NCI-H2029 treated with DMSO at 0.1 percent for 48 hours (cell line): ENCODE measurements at regions not wholly inside any gene's neighbourhood (a gene's known extent, or its start where the extent isn't known, plus 50 kb on each side); places are given as distances from the start of the nearest gene placed in this dataset.
A peak's percentile ranks its signal among the peaks of the same experiment; 100 is the strongest.

Experiments
- DNase-seq: peaks from one replicate; lab custom pipeline; 2025; lab: John Stamatoyannopoulos, UW

GRCh38 chr1:235925016-235925415 is 58.3 kb upstream of the LYST start:
- no peak for DNase-seq

- peak; percentile 37 for DNase-seq
Observed at GRCh38 chr1:235923466-235924021, 56.8 kb upstream of the LYST start.

DNA sequence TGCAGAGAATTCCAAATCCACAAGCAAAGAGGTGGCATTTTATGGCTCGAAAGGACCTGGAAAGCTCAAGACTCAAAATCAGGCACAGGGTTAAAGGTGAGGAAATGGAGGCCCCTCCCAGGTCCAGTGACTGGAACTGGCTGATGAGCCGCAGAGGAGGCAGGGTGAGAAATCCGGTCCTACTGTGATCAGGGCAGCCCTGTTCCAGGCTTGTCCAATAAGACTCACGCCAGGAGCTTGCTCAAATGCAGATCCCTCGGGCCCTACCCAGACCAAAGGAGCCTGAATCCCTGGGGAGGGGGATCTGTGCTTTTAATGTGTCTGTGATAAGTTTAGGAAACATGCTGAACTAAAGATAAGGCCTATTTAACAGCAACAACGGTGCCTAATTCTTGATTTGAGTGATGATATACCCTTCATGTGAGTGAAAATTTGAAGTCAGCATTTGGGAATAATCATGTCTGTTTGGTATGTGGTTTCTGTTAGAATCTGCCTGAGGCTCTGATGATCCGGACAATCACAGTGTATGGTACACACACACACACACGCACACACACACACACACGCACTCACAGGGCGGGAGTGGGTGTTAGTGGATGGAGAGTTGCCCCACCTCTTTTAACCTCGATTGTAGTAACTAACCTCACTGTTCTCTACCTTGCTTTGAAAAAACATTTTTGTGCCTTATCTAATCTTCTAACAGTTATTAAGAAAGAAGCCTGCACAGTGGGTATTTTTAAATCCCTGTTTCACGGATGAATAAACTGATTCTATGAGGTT is 54.1 kb upstream of the LYST start:
- DNase-seq: no peak

- no peak for DNase-seq
Observed at GRCh38 chr1:235919833-235920441, 53.2 kb upstream of the LYST start.

DNA sequence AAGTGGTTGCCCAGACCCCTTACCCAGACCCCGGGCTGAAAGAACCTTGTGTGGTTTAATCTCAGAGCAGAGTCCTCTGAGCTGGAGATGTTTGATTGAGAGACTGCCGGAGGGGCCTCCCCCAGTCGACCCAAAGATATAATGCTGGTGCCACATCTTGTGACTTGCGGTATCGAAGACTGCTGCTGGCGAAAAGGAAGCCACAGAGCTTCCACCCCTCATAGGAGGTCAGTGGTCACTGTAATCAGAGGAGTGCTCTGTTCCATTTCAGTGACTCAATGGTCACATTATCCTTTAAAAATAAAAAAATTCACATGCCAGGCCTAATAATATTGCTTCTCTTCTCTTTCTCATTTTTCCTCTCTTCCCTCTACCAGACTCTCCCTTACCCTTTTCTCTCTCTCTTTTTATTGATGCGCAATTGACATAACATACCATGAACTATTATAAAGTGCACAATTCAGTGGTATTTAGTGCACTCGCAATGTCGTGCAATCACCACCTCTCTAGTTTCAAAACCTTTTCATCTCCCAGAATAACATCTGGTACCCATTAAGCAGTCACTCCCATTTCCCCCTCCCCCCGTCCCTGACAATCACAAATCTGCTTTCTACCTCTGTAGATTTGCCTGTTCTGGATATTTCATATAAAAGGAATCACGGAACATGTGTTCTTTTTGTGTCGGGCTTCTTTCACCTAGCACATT is 52.6 kb upstream of the LYST start:
- DNase-seq: no peak

DNA sequence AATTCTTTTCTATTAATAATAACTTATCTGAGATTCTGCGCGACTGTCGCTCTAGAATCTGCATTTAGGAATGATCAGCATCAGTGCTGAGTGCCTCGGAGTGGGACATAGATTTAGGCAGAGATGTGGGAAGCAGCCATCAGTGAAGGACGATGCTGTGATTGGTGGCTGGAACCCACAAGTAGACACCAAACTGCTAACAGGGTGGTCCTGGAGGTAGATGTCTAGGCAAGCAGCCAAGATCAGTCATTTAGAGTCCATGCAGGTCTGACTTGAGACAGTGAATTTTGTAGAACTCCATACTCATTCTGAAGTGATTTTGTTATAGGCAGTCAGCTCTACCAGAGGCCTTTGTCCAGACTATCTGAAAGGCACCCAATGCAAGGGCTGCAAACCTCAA is 51.8 kb upstream of the LYST start:
- DNase-seq: no peak

DNA sequence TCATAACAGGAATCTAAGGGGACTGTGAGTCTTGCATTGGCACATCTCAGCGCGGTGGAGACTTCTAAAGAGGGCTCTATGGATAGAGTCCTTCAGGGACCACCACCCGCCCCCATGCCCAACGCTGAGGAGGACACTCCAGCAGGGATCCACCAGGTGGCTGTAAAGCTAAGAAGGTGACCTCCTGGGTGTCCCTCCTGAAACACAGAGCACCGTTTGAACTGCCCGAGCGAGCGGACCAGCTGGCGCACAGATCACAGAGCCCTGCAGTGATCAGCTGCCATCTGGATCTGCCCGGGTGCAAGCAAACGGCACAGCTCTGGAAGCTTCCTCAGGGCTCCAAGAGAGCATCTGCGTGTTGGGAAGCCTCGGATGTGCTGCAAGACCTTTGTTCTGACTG is 51.3 kb upstream of the LYST start:
- no peak for DNase-seq

- peak; percentile 74 for DNase-seq
Observed at GRCh38 chr1:235917267-235917811, 50.6 kb upstream of the LYST start.
